AG09309 (cell line): ENCODE measurements at regions not wholly inside any gene's neighbourhood (a gene's known extent, or its start where the extent isn't known, plus 50 kb on each side); places are given as distances from the start of the nearest gene placed in this dataset.

Source experiments
- DNase-seq: peaks from one replicate; pipeline ENCODE4 v3.0.0-alpha.2; 2010; ENCODE audit warnings: low read depth
- H3K4me3 ChIP-seq: 2 replicates; pipeline ENCODE4 v1.5.1; 2011; ENCODE audit warnings: mild to moderate bottlenecking, low read depth, low read length, moderate library complexity; ENCODE audit not compliant: control insufficient read depth
- TF ChIP-seq, protein P1 (sequence below): IDR thresholded peaks from 2 replicates; pipeline ENCODE4 v1.5.1; 2011; ENCODE audit warnings: mild to moderate bottlenecking, low read depth, low read length, inconsistent platforms; ENCODE audit not compliant: insufficient read depth, control insufficient read depth; ENCODE audit errors: missing control alignments

GRCh38 chr4:151865744-151866591 is 105.2 kb upstream of the GATB start:
- no peak overlapping the region for H3K4me3 ChIP-seq
- TF ChIP-seq, protein P1, sequence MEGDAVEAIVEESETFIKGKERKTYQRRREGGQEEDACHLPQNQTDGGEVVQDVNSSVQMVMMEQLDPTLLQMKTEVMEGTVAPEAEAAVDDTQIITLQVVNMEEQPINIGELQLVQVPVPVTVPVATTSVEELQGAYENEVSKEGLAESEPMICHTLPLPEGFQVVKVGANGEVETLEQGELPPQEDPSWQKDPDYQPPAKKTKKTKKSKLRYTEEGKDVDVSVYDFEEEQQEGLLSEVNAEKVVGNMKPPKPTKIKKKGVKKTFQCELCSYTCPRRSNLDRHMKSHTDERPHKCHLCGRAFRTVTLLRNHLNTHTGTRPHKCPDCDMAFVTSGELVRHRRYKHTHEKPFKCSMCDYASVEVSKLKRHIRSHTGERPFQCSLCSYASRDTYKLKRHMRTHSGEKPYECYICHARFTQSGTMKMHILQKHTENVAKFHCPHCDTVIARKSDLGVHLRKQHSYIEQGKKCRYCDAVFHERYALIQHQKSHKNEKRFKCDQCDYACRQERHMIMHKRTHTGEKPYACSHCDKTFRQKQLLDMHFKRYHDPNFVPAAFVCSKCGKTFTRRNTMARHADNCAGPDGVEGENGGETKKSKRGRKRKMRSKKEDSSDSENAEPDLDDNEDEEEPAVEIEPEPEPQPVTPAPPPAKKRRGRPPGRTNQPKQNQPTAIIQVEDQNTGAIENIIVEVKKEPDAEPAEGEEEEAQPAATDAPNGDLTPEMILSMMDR = no peak
- DNase-seq = no peak

DNA sequence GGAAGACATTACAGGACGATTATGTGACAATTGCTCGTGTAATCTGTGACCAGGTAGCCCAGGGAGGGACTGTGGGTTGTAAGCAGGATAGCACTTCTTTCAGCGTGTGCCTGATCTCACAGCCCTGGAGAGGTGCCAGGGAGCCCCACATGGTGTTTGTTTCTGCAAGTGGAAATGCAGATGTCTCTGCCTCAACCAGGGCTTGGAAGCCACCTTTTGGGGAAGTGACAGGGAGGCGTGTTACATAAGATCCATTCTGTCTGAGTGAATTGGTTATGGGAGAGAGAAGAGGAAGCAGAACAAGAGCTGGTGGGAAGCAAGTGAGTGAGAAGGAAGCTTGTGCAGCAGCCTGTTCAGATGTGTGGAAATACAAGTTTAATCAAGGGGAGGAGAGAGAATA is 104.5 kb upstream of the GATB start:
- no peak overlapping the region for H3K4me3 ChIP-seq
- DNase-seq = no peak
- TF ChIP-seq, protein P1 = no peak

- DNase-seq = no peak
- TF ChIP-seq, protein P1 = no peak
- no peak overlapping the region for H3K4me3 ChIP-seq
These were observed 103.3 kb upstream of the GATB start for GRCh38 chr4:151864068-151864467.

DNA sequence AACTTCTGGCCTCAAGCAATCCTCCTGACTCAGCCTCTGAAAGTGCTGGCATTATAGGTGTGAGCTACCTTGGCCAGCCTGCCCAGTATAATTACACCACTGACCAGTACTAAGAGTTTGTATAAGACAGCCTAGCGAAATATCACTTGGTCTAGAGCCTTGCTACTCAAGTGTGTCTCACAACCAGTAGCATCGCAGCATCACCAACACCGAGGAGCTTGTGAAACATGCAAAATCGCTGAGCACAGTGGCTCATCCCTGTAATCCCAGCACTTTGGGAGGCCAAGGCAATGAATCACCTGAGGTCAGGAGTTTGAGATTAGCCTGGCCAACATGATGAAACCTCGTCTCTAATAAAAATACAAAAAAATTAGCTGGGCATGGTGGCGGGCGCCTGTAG is 102.0 kb upstream of the GATB start:
- TF ChIP-seq, protein P1 = no peak
- DNase-seq = peak; percentile 25
- no peak overlapping the region for H3K4me3 ChIP-seq

- H3K4me3 ChIP-seq = no peak overlapping the region
- no peak for DNase-seq
- TF ChIP-seq, protein P1 = no peak
These were observed 99.8 kb upstream of the GATB start for GRCh38 chr4:151860561-151861093.

- TF ChIP-seq, protein P1 = no peak
- DNase-seq = no peak
- no peak overlapping the region for H3K4me3 ChIP-seq
These were observed 98.8 kb upstream of the GATB start for GRCh38 chr4:151859641-151860040.
